B cell (primary cell): ENCODE measurements at regions not wholly inside any gene's neighbourhood (a gene's known extent, or its start where the extent isn't known, plus 50 kb on each side); places are given as distances from the start of the nearest gene placed in this dataset.

Experiments
- ATAC-seq: fragments of 200-7000 bp; cut with Tn5 transposase; one replicate; pipeline ENCODE4 v1.10.0; 2021; ENCODE audit warnings: low read depth, mild to moderate bottlenecking, moderate number of reproducible peaks, moderate library complexity
- CTCF ChIA-PET: fragments of 350-600 bp; sonication (Branson Sonifier 250); formaldehyde crosslinking; loops from one replicate; lab custom pipeline; 2021; ENCODE audit warnings: antibody characterized with exemption, inconsistent platforms; lab: Charles Lee
- POLR2A ChIA-PET: fragments of 350-600 bp; sonication (Branson Sonifier 250); formaldehyde crosslinking; loops from one replicate; lab custom pipeline; 2021; ENCODE audit warnings: antibody characterized with exemption; lab: Charles Lee
- DNase-seq: peaks from one replicate; pipeline ENCODE4 v3.0.0; 2013
- H2AFZ ChIP-seq: 2 replicates; pipeline ENCODE4 v1.6.1; 2012; ENCODE audit warnings: mild to moderate bottlenecking, low read depth, low read length; ENCODE audit not compliant: insufficient read depth, poor library complexity, severe bottlenecking
- H3K27ac ChIP-seq, 2 donors: 1 replicate in 1 of 2; 2 replicates in 1 of 2; pipeline ENCODE4 v1.5.1; 2012 to 2013; ENCODE audit warnings: low read length in 2 of 2, mild to moderate bottlenecking in 2 of 2, moderate library complexity in 1 of 2
- H3K27me3 ChIP-seq, 4 experiments: fragments of 200-600 bp in 1 of 4; sonication (generic) in 1 of 4; replicated peaks in 1 of 4; 1 replicate in 2 of 4; 2 replicates in 2 of 4; pipeline versions ENCODE4 v1.6.1 to v1.7.0; 2013 to 2016; ENCODE audit warnings: low read length in 3 of 4, mild to moderate bottlenecking in 2 of 4, mixed read lengths in 1 of 4, moderate library complexity in 1 of 4; ENCODE audit not compliant: insufficient read depth in 4 of 4, control insufficient read depth in 3 of 4; ENCODE audit errors: control extremely low read depth in 1 of 4
- H3K36me3 ChIP-seq, 2 experiments: replicated peaks in 1 of 2; 1 replicate in 1 of 2; 2 replicates in 1 of 2; pipeline versions ENCODE4 v1.6.1 to v1.7.1; 2013; ENCODE audit warnings: low read length in 1 of 2; ENCODE audit not compliant: insufficient read depth in 2 of 2, control insufficient read depth in 1 of 2; ENCODE audit errors: control extremely low read depth in 1 of 2, extremely low read depth in 1 of 2
- H3K4me1 ChIP-seq, 2 donors: fragments of 200-600 bp in 1 of 2; sonication (generic) in 1 of 2; 1 replicate in 1 of 2; 2 replicates in 1 of 2; pipeline versions ENCODE4 v1.5.1 to v1.6.1; 2013 to 2017; ENCODE audit warnings: low read length in 2 of 2; ENCODE audit not compliant: control insufficient read depth in 2 of 2, insufficient read depth in 2 of 2
- H3K4me2 ChIP-seq: replicated peaks from 2 replicates; pipeline ENCODE3; 2012; ENCODE audit warnings: mild to moderate bottlenecking, low read depth, low read length; ENCODE audit not compliant: poor library complexity, severe bottlenecking
- H3K4me3 ChIP-seq, 5 experiments: fragments of 200-600 bp in 1 of 5; sonication (generic) in 1 of 5; 1 replicate in 3 of 5; 2 replicates in 2 of 5; pipeline versions ENCODE4 v1.5.1 to v1.7.0; 2011 to 2016; ENCODE audit warnings: low read length in 4 of 5, mild to moderate bottlenecking in 4 of 5, low read depth in 2 of 5, control low read depth in 1 of 5, moderate library complexity in 1 of 5; ENCODE audit not compliant: insufficient read depth in 1 of 5; ENCODE audit errors: control extremely low read depth in 1 of 5, extremely low read depth in 1 of 5
- H3K79me2 ChIP-seq: fragments of 200-600 bp; sonication (generic); one replicate; pipeline ENCODE4 v1.6.0; 2016; ENCODE audit warnings: low read length; ENCODE audit not compliant: control insufficient read depth, insufficient read depth
- H3K9ac ChIP-seq: fragments of 200-600 bp; sonication (generic); 2 replicates; pipeline ENCODE4 v1.6.1; 2017; ENCODE audit warnings: mild to moderate bottlenecking, low read length, moderate library complexity
- H3K9me3 ChIP-seq, 3 donors: one replicate each; pipeline versions ENCODE4 v1.6.1 to v1.7.1; 2013; ENCODE audit warnings: low read length in 2 of 3; ENCODE audit not compliant: control insufficient read depth in 2 of 3, insufficient read depth in 1 of 3; ENCODE audit errors: control extremely low read depth in 1 of 3
- H4K20me1 ChIP-seq: 2 replicates; pipeline ENCODE4 v1.6.0; 2012; ENCODE audit warnings: mild to moderate bottlenecking, low read length; ENCODE audit not compliant: insufficient read depth, control insufficient read depth, poor library complexity, severe bottlenecking
- H3K27ac Mint-ChIP-seq: one replicate; pipeline ENCODE4 v1.8.0; 2021; ENCODE audit warnings: mixed read lengths
- H3K27me3 Mint-ChIP-seq: one replicate; pipeline ENCODE4 v1.8.0; 2021; ENCODE audit warnings: mixed read lengths
- H3K4me1 Mint-ChIP-seq: one replicate; pipeline ENCODE4 v1.8.0; 2021; ENCODE audit warnings: mixed read lengths
- H3K4me3 Mint-ChIP-seq: one replicate; pipeline ENCODE4 v1.8.0; 2021; ENCODE audit warnings: mixed read lengths
- H3K9me3 Mint-ChIP-seq: one replicate; pipeline ENCODE4 v1.8.0; 2022; ENCODE audit warnings: mixed read lengths; ENCODE audit not compliant: insufficient read depth
- CTCF ChIP-seq: fragments of 200-600 bp; IDR thresholded peaks from one replicate; pipeline ENCODE4 v1.8.0; 2022; ENCODE audit warnings: antibody characterized with exemption, mild to moderate bottlenecking
- EZH2 ChIP-seq: IDR thresholded peaks from 2 replicates; pipeline ENCODE4 v1.6.1; 2012; ENCODE audit warnings: borderline replicate concordance, low read depth, mild to moderate bottlenecking, moderate library complexity, low read length; ENCODE audit not compliant: insufficient read depth, poor library complexity, severe bottlenecking
- WGBS: methylation state at CpG from one replicate; pipeline ENCODE4 v1.1.5; 2013; ENCODE audit warnings: missing lambda C conversion rate; ENCODE audit not compliant: insufficient coverage; 5-methylcytosine and 5-hydroxymethylcytosine counted together
- intact Hi-C: fragments of 100-400 bp; cut with micrococcal nuclease; formaldehyde crosslinking; loops from one replicate; pipeline ENCODE4 v1.10.0; 2022

DNA sequence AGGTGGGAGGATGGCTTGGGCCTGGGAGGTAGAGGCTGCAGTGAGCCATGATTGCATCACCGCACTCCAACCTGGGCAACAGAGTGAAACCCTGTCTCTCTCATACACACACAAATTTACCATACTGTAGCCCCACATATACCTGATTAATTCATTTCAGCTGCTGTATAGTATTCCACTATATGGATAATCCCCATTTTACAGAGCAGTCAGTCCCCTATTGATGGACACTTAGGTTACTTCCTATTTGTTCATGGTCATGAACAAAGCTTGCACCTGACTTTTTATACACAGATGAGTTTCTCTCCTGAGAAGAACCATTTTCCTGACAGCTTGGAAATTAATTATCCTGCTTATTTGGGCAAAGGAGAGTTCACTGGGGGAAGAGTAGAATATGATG is 59.2 kb downstream of the EMX2 start:
- Histone ChIP-seq H3K79me2 (no peaks in the 10 kb centered on the region), H3K27ac (no peak overlapping the region), H3K9me3 (peaks cover 0 to 3% (median 0%) of the 10 kb centered on the region in 3 donors), H3K4me2 (no peak overlapping the region), H2AFZ (no peak overlapping the region), H3K36me3 (no peaks in the 10 kb centered on the region), H3K4me3 (no peak overlapping the region), H3K27me3 (no peaks in the 10 kb centered on the region), H3K4me1 (no peaks in the 10 kb centered on the region), H4K20me1 (no peaks in the 10 kb centered on the region), H3K9ac (no peak overlapping the region)
- H3K4me3 Mint-ChIP-seq, result no peak overlapping the region
- ChIA-PET CTCF (no interaction called here), POLR2A (no interaction called here)
- H3K27me3 Mint-ChIP-seq, result peaks cover 5% of the 10 kb centered on the region
- H3K4me1 Mint-ChIP-seq, result no peaks in the 10 kb centered on the region
- intact Hi-C loops, result no loop called here
- TF ChIP-seq CTCF (no peak), EZH2 (no peak)
- ATAC-seq (no peak), DNase-seq (no peak)
- 100% methylated on average over 1 of the region's 1 CpG for WGBS
- no peak overlapping the region for H3K27ac Mint-ChIP-seq
- no peaks in the 10 kb centered on the region for H3K9me3 Mint-ChIP-seq

DNA sequence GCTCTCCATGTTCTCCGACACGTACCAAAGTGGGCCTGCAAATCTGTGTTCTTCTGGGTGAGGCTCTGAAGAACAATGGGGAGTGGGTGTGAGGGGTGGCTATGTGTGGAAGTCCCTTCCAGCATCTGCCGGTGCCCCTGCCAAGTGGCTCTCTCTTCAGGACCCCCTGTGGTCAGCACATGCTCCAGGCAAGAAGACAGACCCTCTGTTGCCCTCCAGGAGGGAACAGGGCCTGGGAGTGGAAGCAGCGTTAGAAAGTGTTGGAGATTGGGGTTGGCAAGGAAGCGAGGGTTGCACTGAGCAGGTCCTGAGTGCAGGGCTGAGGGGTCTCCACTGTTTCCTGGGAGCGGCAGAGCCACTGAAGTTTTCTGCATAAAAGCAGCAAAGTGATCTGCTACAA is 60.5 kb downstream of the EMX2 start:
- intact Hi-C loops, result no loop called here
- Histone ChIP-seq H3K36me3 (no peaks in the 10 kb centered on the region), H3K4me2 (no peak overlapping the region), H4K20me1 (no peaks in the 10 kb centered on the region), H3K27me3 (no peaks in the 10 kb centered on the region), H3K4me1 (no peaks in the 10 kb centered on the region), H3K4me3 (no peak overlapping the region), H3K27ac (no peak overlapping the region), H2AFZ (no peak overlapping the region), H3K9me3 (peaks cover 0 to 3% (median 0%) of the 10 kb centered on the region in 3 donors), H3K79me2 (no peaks in the 10 kb centered on the region), H3K9ac (no peak overlapping the region)
- WGBS, result 95% methylated on average over 6 of the region's 6 CpGs
- no peak overlapping the region for H3K4me3 Mint-ChIP-seq
- no peaks in the 10 kb centered on the region for H3K4me1 Mint-ChIP-seq
- ChIA-PET CTCF (no interaction called here), POLR2A (no interaction called here)
- DNase-seq, result no peak
- peaks cover 5% of the 10 kb centered on the region for H3K27me3 Mint-ChIP-seq
- ATAC-seq, result no peak
- TF ChIP-seq EZH2, result no peak
- TF ChIP-seq CTCF, result no peak
- H3K9me3 Mint-ChIP-seq, result no peaks in the 10 kb centered on the region
- H3K27ac Mint-ChIP-seq, result no peak overlapping the region
